Neural crest cell (in vitro differentiated cells): ENCODE measurements at regions not wholly inside any gene's neighbourhood (a gene's known extent, or its start where the extent isn't known, plus 50 kb on each side); places are given as distances from the start of the nearest gene placed in this dataset.

Source experiments
- DNase-seq: peaks from one replicate; pipeline ENCODE4 v3.0.0; 2021; ENCODE audit warnings: low read depth, mixed read lengths, low spot score
- H3K27ac Mint-ChIP-seq: one replicate; pipeline ENCODE4 v1.8.0; 2021; ENCODE audit warnings: mild to moderate bottlenecking, mixed read lengths; ENCODE audit not compliant: unreplicated experiment
- H3K27me3 Mint-ChIP-seq: 2 replicates; pipeline ENCODE4 v1.8.0; 2021; ENCODE audit warnings: low read depth, mild to moderate bottlenecking, mixed read lengths
- H3K36me3 Mint-ChIP-seq: 2 replicates; pipeline ENCODE4 v1.8.0; 2021; ENCODE audit warnings: low read depth, mild to moderate bottlenecking, mixed read lengths
- H3K4me1 Mint-ChIP-seq: 2 replicates; pipeline ENCODE4 v1.8.0; 2021; ENCODE audit warnings: mixed read lengths
- H3K4me3 Mint-ChIP-seq: one replicate; pipeline ENCODE4 v1.8.0; 2021; ENCODE audit warnings: mild to moderate bottlenecking, mixed read lengths
- H3K9me3 Mint-ChIP-seq: 2 replicates; pipeline ENCODE4 v1.8.0; 2021; ENCODE audit warnings: mixed read lengths
- CTCF ChIP-seq: fragments of 200-600 bp; sonication (generic); conservative IDR thresholded peaks from 2 replicates; pipeline ENCODE4 v1.5.0; 2021; ENCODE audit warnings: antibody characterized with exemption, mild to moderate bottlenecking

GRCh38 chr1:106113851-106114250, 942.6 kb upstream of the PRMT6 start:
- H3K36me3 Mint-ChIP-seq, result peaks cover 5% of the 10 kb centered on the region
- H3K27ac Mint-ChIP-seq, result no peak overlapping the region
- H3K9me3 Mint-ChIP-seq, result peaks cover 6% of the 10 kb centered on the region
- H3K4me3 Mint-ChIP-seq, result no peak overlapping the region
- no peak for TF ChIP-seq CTCF
- no peaks in the 10 kb centered on the region for H3K27me3 Mint-ChIP-seq
- no peaks in the 10 kb centered on the region for H3K4me1 Mint-ChIP-seq
- no peak for DNase-seq

- H3K4me3 Mint-ChIP-seq, result no peak overlapping the region
- H3K36me3 Mint-ChIP-seq, result peaks cover 2% of the 10 kb centered on the region
- no peak for DNase-seq
- TF ChIP-seq CTCF, result no peak
- H3K27ac Mint-ChIP-seq, result no peak overlapping the region
- no peaks in the 10 kb centered on the region for H3K27me3 Mint-ChIP-seq
- peaks cover 6% of the 10 kb centered on the region for H3K9me3 Mint-ChIP-seq
- no peaks in the 10 kb centered on the region for H3K4me1 Mint-ChIP-seq
Observed at GRCh38 chr1:106120789-106121188, 935.7 kb upstream of the PRMT6 start.

GRCh38 chr1:106121728-106122127, 934.7 kb upstream of the PRMT6 start:
- peaks cover 2% of the 10 kb centered on the region for H3K36me3 Mint-ChIP-seq
- no peak for DNase-seq
- H3K4me1 Mint-ChIP-seq, result no peaks in the 10 kb centered on the region
- peaks cover 8% of the 10 kb centered on the region for H3K9me3 Mint-ChIP-seq
- H3K27ac Mint-ChIP-seq, result no peak overlapping the region
- no peak overlapping the region for H3K4me3 Mint-ChIP-seq
- TF ChIP-seq CTCF, result no peak
- no peaks in the 10 kb centered on the region for H3K27me3 Mint-ChIP-seq

GRCh38 chr1:106134561-106134960, 921.9 kb upstream of the PRMT6 start:
- TF ChIP-seq CTCF, result no peak
- no peak for DNase-seq
- Mint-ChIP-seq H3K27ac (no peak overlapping the region), H3K27me3 (no peaks in the 10 kb centered on the region), H3K4me1 (no peaks in the 10 kb centered on the region), H3K9me3 (no peaks in the 10 kb centered on the region), H3K4me3 (no peak overlapping the region), H3K36me3 (no peaks in the 10 kb centered on the region)

GRCh38 chr1:106173101-106173500, 883.4 kb upstream of the PRMT6 start:
- Mint-ChIP-seq H3K4me1 (no peaks in the 10 kb centered on the region), H3K27me3 (no peaks in the 10 kb centered on the region), H3K36me3 (no peaks in the 10 kb centered on the region), H3K4me3 (no peak overlapping the region), H3K9me3 (no peaks in the 10 kb centered on the region), H3K27ac (no peak overlapping the region)
- no peak for DNase-seq
- no peak for TF ChIP-seq CTCF

- Mint-ChIP-seq H3K36me3 (no peaks in the 10 kb centered on the region), H3K4me1 (no peaks in the 10 kb centered on the region), H3K27ac (no peak overlapping the region), H3K27me3 (no peaks in the 10 kb centered on the region), H3K9me3 (no peaks in the 10 kb centered on the region), H3K4me3 (no peak overlapping the region)
- DNase-seq, result no peak
- no peak for TF ChIP-seq CTCF
Observed at GRCh38 chr1:106178791-106179190, 877.7 kb upstream of the PRMT6 start.
